HEK293 (cell line): ENCODE measurements at regions not wholly inside any gene's neighbourhood (a gene's known extent, or its start where the extent isn't known, plus 50 kb on each side); places are given as distances from the start of the nearest gene placed in this dataset.

ENCODE experiments used
- CTCF ChIP-seq: fragments of 450-650 bp; formaldehyde crosslinking; IDR thresholded peaks from 2 replicates; pipeline ENCODE4 v1.5.1; 2016; ENCODE audit warnings: missing biosample characterization, missing genetic modification characterization
- KLF17 ChIP-seq: fragments of 450-650 bp; formaldehyde crosslinking; IDR thresholded peaks from 2 replicates; pipeline ENCODE4 v1.5.1; 2016; ENCODE audit warnings: missing biosample characterization, missing genetic modification characterization
- SETDB1 ChIP-seq: IDR thresholded peaks from one replicate; pipeline ENCODE4 v1.6.1; 2017; ENCODE audit warnings: mild to moderate bottlenecking, low read length, moderate library complexity, mixed read lengths; ENCODE audit not compliant: insufficient read length
- YY1 ChIP-seq: fragments of 450-650 bp; formaldehyde crosslinking; IDR thresholded peaks from 2 replicates; pipeline ENCODE4 v1.5.1; 2018; ENCODE audit warnings: missing biosample characterization, missing genetic modification characterization
- ZFP41 ChIP-seq: fragments of 450-650 bp; formaldehyde crosslinking; IDR thresholded peaks from 2 replicates; pipeline ENCODE4 v1.5.1; 2016; ENCODE audit warnings: missing biosample characterization, missing genetic modification characterization, borderline replicate concordance
- ZNF121 ChIP-seq: fragments of 450-650 bp; formaldehyde crosslinking; IDR thresholded peaks from 2 replicates; pipeline ENCODE4 v1.5.1; 2016; ENCODE audit warnings: missing biosample characterization, missing genetic modification characterization
- ZNF274 ChIP-seq, 2 experiments: fragments of 200-500 bp in 1 of 2; fragments of 450-650 bp in 1 of 2; sonication (Bioruptor generic) in 1 of 2; formaldehyde crosslinking in 1 of 2; IDR thresholded peaks; 2 replicates each; pipeline versions ENCODE4 v1.5.1 to v1.6.1; 2014 to 2016; ENCODE audit warnings: borderline replicate concordance in 1 of 2, inconsistent platforms in 1 of 2, low read length in 1 of 2, missing biosample characterization in 1 of 2, missing genetic modification characterization in 1 of 2
- ZNF548 ChIP-seq: fragments of 450-650 bp; formaldehyde crosslinking; IDR thresholded peaks from 2 replicates; pipeline ENCODE4 v1.5.1; 2016; ENCODE audit warnings: missing biosample characterization, missing genetic modification characterization

- no peak for TF ChIP-seq ZNF121 (tag by site-specific recombination)
- no peak for TF ChIP-seq CTCF
- no peak for TF ChIP-seq YY1 (tag by site-specific recombination)
- no peak for TF ChIP-seq ZNF548 (tag by site-specific recombination)
- no peak for TF ChIP-seq ZNF274 (IDR thresholded peaks at IDR 0.05; ENCODE audit: low read length)
- TF ChIP-seq ZNF274 (tag by site-specific recombination; IDR thresholded peaks at IDR 0.05; ENCODE audit: borderline replicate concordance): no peak
- TF ChIP-seq KLF17 (tag by site-specific recombination): no peak
- TF ChIP-seq ZFP41 (tag by site-specific recombination): no peak
- TF ChIP-seq SETDB1: no peak
These were observed 951.3 kb downstream of the EPHA7 start for GRCh38 chr6:92468066-92468465.
